ENCODE measurements at regions not wholly inside any gene's neighbourhood (a gene's known extent, or its start where the extent isn't known, plus 50 kb on each side); places are given as distances from the start of the nearest gene placed in this dataset.

DNA sequence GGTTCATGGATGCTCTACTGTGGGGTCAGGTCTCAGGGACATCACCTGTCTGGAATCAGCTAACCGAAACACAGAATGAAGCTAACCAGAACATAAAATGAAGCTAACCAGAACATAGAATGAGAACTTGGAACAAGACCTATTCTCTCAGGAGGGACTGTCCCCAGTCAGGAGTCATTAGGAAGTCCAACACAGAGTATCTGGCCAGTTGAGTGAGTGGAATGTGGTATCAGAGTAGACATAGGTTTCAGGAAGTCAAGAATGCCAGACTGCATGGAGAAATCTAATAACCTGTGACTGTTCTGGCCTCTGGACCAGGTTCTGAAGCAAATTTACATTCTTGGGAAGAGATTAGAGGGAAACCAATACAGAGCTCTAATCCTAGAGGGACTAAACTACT, 609.6 kb downstream of the PRELID2 start:
- no peaks in the 10 kb centered on the region for H3K36me3 ChIP-seq (ENCODE audit: insufficient read depth, low read length, poor library complexity, severe bottlenecking)
- ChIA-PET POLR2A (ENCODE audit: low non-redundant PET) (no interaction called here), CTCF (no interaction called here)
- no peak overlapping the region for H3K27ac ChIP-seq (ENCODE audit: low read depth, low read length, poor library complexity, severe bottlenecking)
- intact Hi-C loops (cut with micrococcal nuclease; ENCODE audit: unreplicated experiment) = no loop called here
- BruUV-seq (replicated peaks) = no TSS peak
- no peaks in the 10 kb centered on the region for H3K27me3 ChIP-seq (replicated peaks; ENCODE audit: insufficient read depth, low read depth, low read length, poor library complexity)
- H3K9me3 ChIP-seq (ENCODE audit: low read depth, low read length, poor library complexity, severe bottlenecking) = no peaks in the 10 kb centered on the region
- TF ChIP-seq EZH2 (IDR thresholded peaks at IDR 0.05; ENCODE audit: borderline replicate concordance, low read depth, low read length, poor library complexity, severe bottlenecking) = no peak
- TF ChIP-seq, protein P1, sequence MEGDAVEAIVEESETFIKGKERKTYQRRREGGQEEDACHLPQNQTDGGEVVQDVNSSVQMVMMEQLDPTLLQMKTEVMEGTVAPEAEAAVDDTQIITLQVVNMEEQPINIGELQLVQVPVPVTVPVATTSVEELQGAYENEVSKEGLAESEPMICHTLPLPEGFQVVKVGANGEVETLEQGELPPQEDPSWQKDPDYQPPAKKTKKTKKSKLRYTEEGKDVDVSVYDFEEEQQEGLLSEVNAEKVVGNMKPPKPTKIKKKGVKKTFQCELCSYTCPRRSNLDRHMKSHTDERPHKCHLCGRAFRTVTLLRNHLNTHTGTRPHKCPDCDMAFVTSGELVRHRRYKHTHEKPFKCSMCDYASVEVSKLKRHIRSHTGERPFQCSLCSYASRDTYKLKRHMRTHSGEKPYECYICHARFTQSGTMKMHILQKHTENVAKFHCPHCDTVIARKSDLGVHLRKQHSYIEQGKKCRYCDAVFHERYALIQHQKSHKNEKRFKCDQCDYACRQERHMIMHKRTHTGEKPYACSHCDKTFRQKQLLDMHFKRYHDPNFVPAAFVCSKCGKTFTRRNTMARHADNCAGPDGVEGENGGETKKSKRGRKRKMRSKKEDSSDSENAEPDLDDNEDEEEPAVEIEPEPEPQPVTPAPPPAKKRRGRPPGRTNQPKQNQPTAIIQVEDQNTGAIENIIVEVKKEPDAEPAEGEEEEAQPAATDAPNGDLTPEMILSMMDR (conservative IDR thresholded peaks at IDR 0.05; ENCODE audit: low read depth, low read length) = no peak
- H3K4me3 ChIP-seq (ENCODE audit: low read depth, low read length, poor library complexity, severe bottlenecking) = no peak overlapping the region
- no peak for DNase-seq (ENCODE audit: low spot score)
- H3K4me1 ChIP-seq (ENCODE audit: insufficient read depth, low read length, poor library complexity, severe bottlenecking) = no peaks in the 10 kb centered on the region

DNA sequence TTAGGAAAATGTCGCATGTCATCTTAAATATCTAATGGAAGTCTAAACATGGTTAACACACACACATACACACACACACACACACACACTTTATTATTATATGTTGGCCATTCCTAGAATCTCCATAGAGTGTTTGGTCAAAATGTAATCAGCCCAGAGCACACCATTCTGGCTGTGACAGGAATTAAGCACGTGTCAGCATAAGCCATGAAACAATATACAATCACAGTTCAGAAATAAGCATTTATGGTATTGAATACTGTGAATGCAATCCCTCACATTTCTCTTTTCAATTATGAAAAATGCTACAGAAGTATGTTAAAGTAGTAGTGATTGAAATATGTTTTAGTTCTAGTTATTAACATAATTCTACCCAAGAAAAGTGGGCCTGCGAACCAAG, 611.6 kb downstream of the PRELID2 start:
- intact Hi-C loops (cut with micrococcal nuclease; ENCODE audit: unreplicated experiment) = no loop called here
- H3K4me1 ChIP-seq (ENCODE audit: insufficient read depth, low read length, poor library complexity, severe bottlenecking) = no peaks in the 10 kb centered on the region
- ChIA-PET CTCF (no interaction called here), POLR2A (ENCODE audit: low non-redundant PET) (no interaction called here)
- no TSS peak for BruUV-seq (replicated peaks)
- DNase-seq (ENCODE audit: low spot score) = no peak
- H3K4me3 ChIP-seq (ENCODE audit: low read depth, low read length, poor library complexity, severe bottlenecking) = no peak overlapping the region
- no peak overlapping the region for H3K27ac ChIP-seq (ENCODE audit: low read depth, low read length, poor library complexity, severe bottlenecking)
- TF ChIP-seq EZH2 (IDR thresholded peaks at IDR 0.05; ENCODE audit: borderline replicate concordance, low read depth, low read length, poor library complexity, severe bottlenecking) = no peak
- TF ChIP-seq, protein P1 (conservative IDR thresholded peaks at IDR 0.05; ENCODE audit: low read depth, low read length) = no peak
- H3K27me3 ChIP-seq (replicated peaks; ENCODE audit: insufficient read depth, low read depth, low read length, poor library complexity) = no peaks in the 10 kb centered on the region
- no peaks in the 10 kb centered on the region for H3K36me3 ChIP-seq (ENCODE audit: insufficient read depth, low read length, poor library complexity, severe bottlenecking)
- H3K9me3 ChIP-seq (ENCODE audit: low read depth, low read length, poor library complexity, severe bottlenecking) = no peaks in the 10 kb centered on the region

DNA sequence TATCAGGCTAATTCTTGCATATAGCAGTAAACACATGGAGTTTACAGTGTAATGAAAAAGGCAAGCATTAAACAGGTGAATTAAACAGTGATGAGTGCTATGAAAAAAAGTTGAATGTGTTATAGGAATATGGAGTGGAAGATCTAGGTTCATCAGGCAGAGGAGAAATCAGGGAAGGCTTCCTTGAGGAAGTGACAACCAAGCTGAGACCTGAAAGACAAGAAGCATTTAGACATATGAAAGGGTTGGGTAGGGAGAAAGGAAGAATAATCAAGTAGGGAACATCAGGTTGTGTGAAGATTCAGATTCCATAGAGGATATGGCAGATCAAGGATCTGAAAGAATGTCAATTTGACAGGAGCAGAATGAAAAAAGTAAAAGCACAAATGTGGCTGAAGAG, 612.5 kb downstream of the PRELID2 start:
- BruUV-seq (replicated peaks) = no TSS peak
- intact Hi-C loops (cut with micrococcal nuclease; ENCODE audit: unreplicated experiment) = no loop called here
- ChIA-PET CTCF (no interaction called here), POLR2A (ENCODE audit: low non-redundant PET) (no interaction called here)
- no peak overlapping the region for H3K27ac ChIP-seq (ENCODE audit: low read depth, low read length, poor library complexity, severe bottlenecking)
- DNase-seq (ENCODE audit: low spot score) = no peak
- H3K36me3 ChIP-seq (ENCODE audit: insufficient read depth, low read length, poor library complexity, severe bottlenecking) = no peaks in the 10 kb centered on the region
- H3K4me1 ChIP-seq (ENCODE audit: insufficient read depth, low read length, poor library complexity, severe bottlenecking) = no peaks in the 10 kb centered on the region
- no peaks in the 10 kb centered on the region for H3K9me3 ChIP-seq (ENCODE audit: low read depth, low read length, poor library complexity, severe bottlenecking)
- no peaks in the 10 kb centered on the region for H3K27me3 ChIP-seq (replicated peaks; ENCODE audit: insufficient read depth, low read depth, low read length, poor library complexity)
- no peak overlapping the region for H3K4me3 ChIP-seq (ENCODE audit: low read depth, low read length, poor library complexity, severe bottlenecking)
- TF ChIP-seq EZH2 (IDR thresholded peaks at IDR 0.05; ENCODE audit: borderline replicate concordance, low read depth, low read length, poor library complexity, severe bottlenecking) = no peak
- TF ChIP-seq, protein P1 (conservative IDR thresholded peaks at IDR 0.05; ENCODE audit: low read depth, low read length) = no peak

Measured in A673 (cell line).